Pancreas (tissue), 10 donors: ENCODE measurements at regions not wholly inside any gene's neighbourhood (a gene's known extent, or its start where the extent isn't known, plus 50 kb on each side); places are given as distances from the start of the nearest gene placed in this dataset.
"Not testable (repeated sequence)": the region's sequence is repeated elsewhere in the genome, so short reads cannot be mapped to it uniquely, and the experiment has no call there.

ENCODE experiments used
- ATAC-seq, 4 donors: fragments of 200-7000 bp; cut with Tn5 transposase; one replicate each; pipeline versions ENCODE4 v1.8.0 to v1.9.1; 2020; ENCODE audit warnings: mild to moderate bottlenecking in 4 of 4, moderate library complexity in 4 of 4
- DNase-seq, 6 donors: peaks; one replicate each; pipeline ENCODE4 v3.0.0-alpha.2; 2020
- FAIRE-seq: peaks from 2 replicates; lab custom pipeline; 2012; peaks lifted over from hg19 to GRCh38; lab: Jason Lieb, UNC
- H3K27ac ChIP-seq, 4 donors: fragments of 200-600 bp; sonication (generic); 1 replicate in 3 of 4; 2 replicates in 1 of 4; pipeline versions ENCODE4 v1.5.0 to v1.8.0; 2020
- H3K27me3 ChIP-seq, 4 donors: fragments of 200-600 bp; one replicate each; pipeline ENCODE4 v1.8.0; 2021
- H3K36me3 ChIP-seq, 3 donors: fragments of 200-600 bp; sonication (generic) in 1 of 3; one replicate each; pipeline versions ENCODE4 v1.5.0 to v1.8.0; 2020 to 2021
- H3K4me1 ChIP-seq, 3 donors: fragments of 200-600 bp; one replicate each; pipeline ENCODE4 v1.8.0; 2021
- H3K4me3 ChIP-seq, 4 donors: fragments of 200-600 bp; sonication (generic) in 2 of 4; one replicate each; pipeline versions ENCODE4 v1.5.0 to v1.8.0; 2020 to 2021
- H3K9me3 ChIP-seq, 4 donors: fragments of 200-600 bp; one replicate each; pipeline ENCODE4 v1.8.0; 2021
- CTCF ChIP-seq, 4 donors: fragments of 200-600 bp; sonication (generic) in 3 of 4; IDR thresholded peaks; one replicate each; pipeline versions ENCODE4 v1.5.0 to v1.8.0; 2021; ENCODE audit warnings: antibody characterized with exemption in 4 of 4
- WGBS, 2 donors: extraction: QIAGEN DNeasy Blood & Tissue Kit; methylation state at CpG; one replicate each; pipeline ENCODE4 v1.1.7; 2013; 5-methylcytosine and 5-hydroxymethylcytosine counted together
- intact Hi-C, 3 donors: fragments of 100-400 bp; cut with DNase I; formaldehyde crosslinking; loops; one replicate each; pipeline versions ENCODE4 v1.11.1 to v1.14.2; 2022
- donor health status: healthy with polysubstance abuse.
- donor health status: DM: no; HTN: no; CAD: no; lungs with moderate emphysema.
- donor health status: DM: no; HTN: no; CAD: no.
- donor health status: control.
- donor health status: control.
- donor health status: Bipolar disorder and iron deficiency.
- donor health status: DM: yes; HTN: yes; CAD: no.
- donor health status: DM: no; HTN: no; CAD: no.
- donor health status: DM: no; HTN: no; CAD: no.
- donor health status: DM: yes; HTN: yes; CAD: no.

- intact Hi-C loops, result no loop called here
- no peaks in the 10 kb centered on the region for H3K4me1 ChIP-seq
- H3K36me3 ChIP-seq, result no peaks in the 10 kb centered on the region
- WGBS, 2 donors, result 95 to 97% methylated on average over 9 of the region's 9 CpGs
- no peak for TF ChIP-seq CTCF (IDR thresholded peaks at IDR 0.05)
- H3K9me3 ChIP-seq, result no peaks in the 10 kb centered on the region
- ATAC-seq, result no peak
- FAIRE-seq, result no peak
- H3K27ac ChIP-seq, result no peak overlapping the region
- no peak for DNase-seq
- H3K4me3 ChIP-seq, result no peak overlapping the region
- H3K27me3 ChIP-seq, result no peaks in the 10 kb centered on the region
Measured at GRCh38 chr9:108262836-108263235, 593.0 kb downstream of the ACTL7B start.

- DNase-seq (no peak), FAIRE-seq (no peak), ATAC-seq (no peak)
- Histone ChIP-seq H3K9me3 (no peaks in the 10 kb centered on the region), H3K4me3 (no peak overlapping the region), H3K27ac (no peak overlapping the region), H3K27me3 (no peaks in the 10 kb centered on the region), H3K4me1 (no peaks in the 10 kb centered on the region), H3K36me3 (no peaks in the 10 kb centered on the region)
- intact Hi-C loops, result no loop called here
- TF ChIP-seq CTCF (IDR thresholded peaks at IDR 0.05), result no peak
- WGBS, 2 donors, result 89 to 94% methylated on average over 5 of the region's 5 CpGs
Measured at GRCh38 chr9:108259917-108260675, 595.7 kb downstream of the ACTL7B start.

- intact Hi-C loops, result no loop called here
- no peak for TF ChIP-seq CTCF (IDR thresholded peaks at IDR 0.05)
- no peaks in the 10 kb centered on the region for H3K27me3 ChIP-seq
- no peak for DNase-seq
- no peak overlapping the region for H3K4me3 ChIP-seq
- FAIRE-seq, result no peak
- 59 to 63% methylated on average over 2 of the region's 2 CpGs for WGBS, 2 donors
- H3K4me1 ChIP-seq, result no peaks in the 10 kb centered on the region
- no peak overlapping the region for H3K27ac ChIP-seq
- ATAC-seq, result no peak
- H3K9me3 ChIP-seq, result no peaks in the 10 kb centered on the region
- H3K36me3 ChIP-seq, result no peaks in the 10 kb centered on the region
Measured at GRCh38 chr9:108258640-108259039, 597.1 kb downstream of the ACTL7B start.

- no peak for TF ChIP-seq CTCF (IDR thresholded peaks at IDR 0.05)
- Histone ChIP-seq H3K4me1 (no peaks in the 10 kb centered on the region), H3K27me3 (no peaks in the 10 kb centered on the region), H3K36me3 (no peaks in the 10 kb centered on the region), H3K4me3 (no peak overlapping the region), H3K9me3 (no peaks in the 10 kb centered on the region), H3K27ac (no peak overlapping the region)
- intact Hi-C loops, result no loop called here
- 63 to 68% methylated on average over 5 of the region's 5 CpGs for WGBS, 2 donors
- no peak for ATAC-seq
- no peak for FAIRE-seq
- no peak for DNase-seq
Measured at GRCh38 chr9:108257382-108257781, 598.4 kb downstream of the ACTL7B start.

- no peak for FAIRE-seq
- WGBS, 2 donors, result 57 to 72% methylated on average over 2 of the region's 2 CpGs
- H3K9me3 ChIP-seq, result no peaks in the 10 kb centered on the region
- intact Hi-C loops, result no loop called here
- no peak for ATAC-seq
- no peak for DNase-seq
- H3K4me3 ChIP-seq, result no peak overlapping the region
- H3K27me3 ChIP-seq, result no peaks in the 10 kb centered on the region
- no peak overlapping the region for H3K27ac ChIP-seq
- H3K4me1 ChIP-seq, result no peaks in the 10 kb centered on the region
- TF ChIP-seq CTCF (IDR thresholded peaks at IDR 0.05), result no peak
- H3K36me3 ChIP-seq, result no peaks in the 10 kb centered on the region
Measured at GRCh38 chr9:108254236-108254635, 601.5 kb downstream of the ACTL7B start.

GRCh38 chr9:108247391-108247790 lies 608.4 kb downstream of the ACTL7B start:
- H3K27ac ChIP-seq, H3K36me3 ChIP-seq, intact Hi-C loops, H3K9me3 ChIP-seq, FAIRE-seq, H3K4me3 ChIP-seq, DNase-seq, ATAC-seq, H3K4me1 ChIP-seq, H3K27me3 ChIP-seq: not testable (repeated sequence)
- 88 to 90% methylated on average over 3 of the region's 3 CpGs for WGBS, 2 donors
